ENCODE measurements at regions not wholly inside any gene's neighbourhood (a gene's known extent, or its start where the extent isn't known, plus 50 kb on each side); places are given as distances from the start of the nearest gene placed in this dataset.
A peak's percentile ranks its signal among the peaks of the same experiment; 100 is the strongest.
"Not testable (repeated sequence)": the region's sequence is repeated elsewhere in the genome, so short reads cannot be mapped to it uniquely, and the experiment has no call there.

- ATAC-seq (replicated peaks in 1 of 2); H3K4me3 Mint-ChIP-seq; DNase-seq; H3K27ac Mint-ChIP-seq: not testable (repeated sequence)
- Mint-ChIP-seq H3K4me1 (ENCODE audit: low read depth) (peaks cover 19% of the 10 kb centered on the region), H3K27me3 (ENCODE audit: low read depth) (peaks cover 18% of the 10 kb centered on the region), H3K9me3 (peaks cover 15 to 17% of the 10 kb centered on the region in 2 donors), H3K36me3 (ENCODE audit: insufficient read depth in 2 of 2) (peaks cover 13 to 19% of the 10 kb centered on the region in 2 donors)
These were observed 1464.1 kb downstream of the FOXD4L5 start for GRCh38 chr9:63820882-63821281.

GRCh38 chr9:63820383-63820782 lies 1464.6 kb downstream of the FOXD4L5 start:
- ATAC-seq (replicated peaks in 1 of 2); DNase-seq; H3K27ac Mint-ChIP-seq; H3K4me3 Mint-ChIP-seq: not testable (repeated sequence)
- H3K36me3 Mint-ChIP-seq (ENCODE audit: insufficient read depth in 2 of 2), result peaks cover 15 to 21% of the 10 kb centered on the region in 2 donors
- H3K9me3 Mint-ChIP-seq, result peaks cover 17 to 18% of the 10 kb centered on the region in 2 donors
- H3K4me1 Mint-ChIP-seq (ENCODE audit: low read depth), result peaks cover 19% of the 10 kb centered on the region
- peaks cover 18% of the 10 kb centered on the region for H3K27me3 Mint-ChIP-seq (ENCODE audit: low read depth)

- H3K36me3 Mint-ChIP-seq (ENCODE audit: insufficient read depth in 2 of 2), result peaks cover 14 to 24% of the 10 kb centered on the region in 2 donors
- ATAC-seq (replicated peaks in 1 of 2) (peak; percentile 65 to 72), DNase-seq (peak; percentile 76 to 77)
- peak overlapping the region; percentile 66 to 86 for H3K4me3 Mint-ChIP-seq
- H3K9me3 Mint-ChIP-seq, result peaks cover 11 to 13% of the 10 kb centered on the region in 2 donors
- H3K4me1 Mint-ChIP-seq (ENCODE audit: low read depth), result peaks cover 19% of the 10 kb centered on the region
- H3K27me3 Mint-ChIP-seq (ENCODE audit: low read depth), result peaks cover 18% of the 10 kb centered on the region
- H3K27ac Mint-ChIP-seq, result peak overlapping the region; percentile 2
These were observed 1467.1 kb downstream of the FOXD4L5 start for GRCh38 chr9:63817622-63818518.

GRCh38 chr9:63816751-63817621 lies 1468.0 kb downstream of the FOXD4L5 start:
- H3K9me3 Mint-ChIP-seq, result peaks cover 11 to 12% of the 10 kb centered on the region in 2 donors
- peaks cover 19% of the 10 kb centered on the region for H3K4me1 Mint-ChIP-seq (ENCODE audit: low read depth)
- DNase-seq (peak; percentile 68 to 70), ATAC-seq (replicated peaks in 1 of 2) (peak; percentile 65 to 70)
- peaks cover 14 to 24% of the 10 kb centered on the region in 2 donors for H3K36me3 Mint-ChIP-seq (ENCODE audit: insufficient read depth in 2 of 2)
- H3K27me3 Mint-ChIP-seq (ENCODE audit: low read depth), result peaks cover 18% of the 10 kb centered on the region
- peak overlapping the region; percentile 0 for H3K27ac Mint-ChIP-seq
- peak overlapping the region; percentile 66 to 86 for H3K4me3 Mint-ChIP-seq

GRCh38 chr9:63814970-63815669 lies 1469.9 kb downstream of the FOXD4L5 start:
- peaks cover 18% of the 10 kb centered on the region for H3K27me3 Mint-ChIP-seq (ENCODE audit: low read depth)

GRCh38 chr9:63813391-63814021 lies 1471.5 kb downstream of the FOXD4L5 start:
- H3K4me3 Mint-ChIP-seq, result not testable (repeated sequence)
- Mint-ChIP-seq H3K4me1 (ENCODE audit: low read depth) (peaks cover 19% of the 10 kb centered on the region), H3K9me3 (peaks cover 8 to 13% of the 10 kb centered on the region in 2 donors)

More at GRCh38 chr9:63814970-63815669, 1469.9 kb downstream of the FOXD4L5 start:
- H3K4me3 Mint-ChIP-seq; H3K27ac Mint-ChIP-seq; ATAC-seq (replicated peaks in 1 of 2); DNase-seq: not testable (repeated sequence)
- Mint-ChIP-seq H3K36me3 (ENCODE audit: insufficient read depth in 2 of 2) (peaks cover 14 to 24% of the 10 kb centered on the region in 2 donors), H3K4me1 (ENCODE audit: low read depth) (peaks cover 19% of the 10 kb centered on the region), H3K9me3 (peaks cover 8 to 13% of the 10 kb centered on the region in 2 donors)

GRCh38 chr9:63812822-63813221 lies 1472.2 kb downstream of the FOXD4L5 start:
- not testable (repeated sequence) for DNase-seq, H3K4me3 Mint-ChIP-seq, H3K27ac Mint-ChIP-seq
- Mint-ChIP-seq H3K4me1 (ENCODE audit: low read depth) (peaks cover 14% of the 10 kb centered on the region), H3K36me3 (ENCODE audit: insufficient read depth in 2 of 2) (peaks cover 12 to 20% of the 10 kb centered on the region in 2 donors), H3K27me3 (ENCODE audit: low read depth) (peaks cover 13% of the 10 kb centered on the region), H3K9me3 (peaks cover 6 to 13% of the 10 kb centered on the region in 2 donors)
- ATAC-seq (replicated peaks in 1 of 2), result peak; percentile 73 to 81

More at GRCh38 chr9:63813391-63814021, 1471.5 kb downstream of the FOXD4L5 start:
- H3K27ac Mint-ChIP-seq; ATAC-seq (replicated peaks in 1 of 2); DNase-seq: not testable (repeated sequence)
- Mint-ChIP-seq H3K27me3 (ENCODE audit: low read depth) (peaks cover 18% of the 10 kb centered on the region), H3K36me3 (ENCODE audit: insufficient read depth in 2 of 2) (peaks cover 14 to 22% of the 10 kb centered on the region in 2 donors)

- not testable (repeated sequence) for H3K36me3 Mint-ChIP-seq (ENCODE audit: insufficient read depth in 2 of 2); H3K4me3 Mint-ChIP-seq; H3K27me3 Mint-ChIP-seq (ENCODE audit: low read depth); H3K4me1 Mint-ChIP-seq (ENCODE audit: low read depth); ATAC-seq (replicated peaks in 1 of 2); H3K9me3 Mint-ChIP-seq; DNase-seq; H3K27ac Mint-ChIP-seq
These were observed 1480.8 kb downstream of the FOXD4L5 start for GRCh38 chr9:63804205-63804604.

- DNase-seq; H3K27ac Mint-ChIP-seq; ATAC-seq (replicated peaks in 1 of 2); H3K4me3 Mint-ChIP-seq; H3K36me3 Mint-ChIP-seq (ENCODE audit: insufficient read depth in 2 of 2); H3K4me1 Mint-ChIP-seq (ENCODE audit: low read depth); H3K27me3 Mint-ChIP-seq (ENCODE audit: low read depth): not testable (repeated sequence)
- peaks cover 14 to 23% of the 10 kb centered on the region in 2 donors for H3K9me3 Mint-ChIP-seq
These were observed 1490.8 kb downstream of the FOXD4L5 start for GRCh38 chr9:63794081-63794685.

- not testable (repeated sequence) for H3K27ac Mint-ChIP-seq; ATAC-seq (replicated peaks in 1 of 2); H3K4me3 Mint-ChIP-seq; H3K4me1 Mint-ChIP-seq (ENCODE audit: low read depth); DNase-seq; H3K27me3 Mint-ChIP-seq (ENCODE audit: low read depth)
- H3K36me3 Mint-ChIP-seq (ENCODE audit: insufficient read depth in 2 of 2), result peaks cover 3 to 12% of the 10 kb centered on the region in 2 donors
- H3K9me3 Mint-ChIP-seq, result peaks cover 11 to 23% of the 10 kb centered on the region in 2 donors
These were observed 1497.6 kb downstream of the FOXD4L5 start for GRCh38 chr9:63787454-63787853.

GRCh38 chr9:63785059-63785458 lies 1500.0 kb downstream of the FOXD4L5 start:
- H3K27ac Mint-ChIP-seq; ATAC-seq (replicated peaks in 1 of 2); H3K4me1 Mint-ChIP-seq (ENCODE audit: low read depth); DNase-seq; H3K36me3 Mint-ChIP-seq (ENCODE audit: insufficient read depth in 2 of 2); H3K27me3 Mint-ChIP-seq (ENCODE audit: low read depth); H3K4me3 Mint-ChIP-seq: not testable (repeated sequence)
- H3K9me3 Mint-ChIP-seq, result peaks cover 7 to 15% of the 10 kb centered on the region in 2 donors

Measured in activated T-cell treated with anti-CD3 and anti-CD28 coated beads, Interleukin-2, amount 50 U/mL, for 72 hours (primary cell).